ENCODE measurements at regions not wholly inside any gene's neighbourhood (a gene's known extent, or its start where the extent isn't known, plus 50 kb on each side); places are given as distances from the start of the nearest gene placed in this dataset.

GRCh38 chr1:5312862-5313261 is 658.5 kb downstream of the AJAP1 start:
- Mint-ChIP-seq H3K4me3 (ENCODE audit: low read depth, unreplicated experiment) (no peak overlapping the region), H3K9me3 (ENCODE audit: low read depth, unreplicated experiment) (peaks cover 7% of the 10 kb centered on the region), H3K27me3 (ENCODE audit: unreplicated experiment) (no peaks in the 10 kb centered on the region), H3K27ac (ENCODE audit: unreplicated experiment) (no peak overlapping the region), H3K4me1 (ENCODE audit: low read depth, unreplicated experiment) (no peaks in the 10 kb centered on the region), H3K36me3 (ENCODE audit: insufficient read depth, unreplicated experiment) (no peaks in the 10 kb centered on the region)
- BruUV-seq (replicated peaks) = no TSS peak
- intact Hi-C loops (cut with micrococcal nuclease; ENCODE audit: unreplicated experiment) = no loop called here
- no peak for DNase-seq
- CTCF ChIA-PET = no interaction called here
- no peak for TF ChIP-seq CTCF (IDR thresholded peaks at IDR 0.05; ENCODE audit: unreplicated experiment)

GRCh38 chr1:5312293-5312674 is 657.9 kb downstream of the AJAP1 start:
- no peaks in the 10 kb centered on the region for H3K36me3 Mint-ChIP-seq (ENCODE audit: insufficient read depth, unreplicated experiment)
- no peak for TF ChIP-seq CTCF (IDR thresholded peaks at IDR 0.05; ENCODE audit: unreplicated experiment)
- H3K4me1 Mint-ChIP-seq (ENCODE audit: low read depth, unreplicated experiment) = no peaks in the 10 kb centered on the region
- no TSS peak for BruUV-seq (replicated peaks)
- no peaks in the 10 kb centered on the region for H3K27me3 Mint-ChIP-seq (ENCODE audit: unreplicated experiment)
- intact Hi-C loops (cut with micrococcal nuclease; ENCODE audit: unreplicated experiment) = no loop called here
- peaks cover 7% of the 10 kb centered on the region for H3K9me3 Mint-ChIP-seq (ENCODE audit: low read depth, unreplicated experiment)
- CTCF ChIA-PET = no interaction called here
- no peak for DNase-seq
- H3K4me3 Mint-ChIP-seq (ENCODE audit: low read depth, unreplicated experiment) = no peak overlapping the region
- H3K27ac Mint-ChIP-seq (ENCODE audit: unreplicated experiment) = no peak overlapping the region

- no peak overlapping the region for H3K27ac Mint-ChIP-seq (ENCODE audit: unreplicated experiment)
- no peak overlapping the region for H3K4me3 Mint-ChIP-seq (ENCODE audit: low read depth, unreplicated experiment)
- BruUV-seq (replicated peaks) = no TSS peak
- peaks cover 7% of the 10 kb centered on the region for H3K9me3 Mint-ChIP-seq (ENCODE audit: low read depth, unreplicated experiment)
- no peaks in the 10 kb centered on the region for H3K27me3 Mint-ChIP-seq (ENCODE audit: unreplicated experiment)
- intact Hi-C loops (cut with micrococcal nuclease; ENCODE audit: unreplicated experiment) = no loop called here
- no peaks in the 10 kb centered on the region for H3K4me1 Mint-ChIP-seq (ENCODE audit: low read depth, unreplicated experiment)
- H3K36me3 Mint-ChIP-seq (ENCODE audit: insufficient read depth, unreplicated experiment) = no peaks in the 10 kb centered on the region
- no peak for TF ChIP-seq CTCF (IDR thresholded peaks at IDR 0.05; ENCODE audit: unreplicated experiment)
- CTCF ChIA-PET = no interaction called here
- no peak for DNase-seq
These were observed 657.4 kb downstream of the AJAP1 start for GRCh38 chr1:5311634-5312292.

GRCh38 chr1:5311147-5311546 is 656.7 kb downstream of the AJAP1 start:
- CTCF ChIA-PET = no interaction called here
- Mint-ChIP-seq H3K36me3 (ENCODE audit: insufficient read depth, unreplicated experiment) (no peaks in the 10 kb centered on the region), H3K27ac (ENCODE audit: unreplicated experiment) (no peak overlapping the region), H3K9me3 (ENCODE audit: low read depth, unreplicated experiment) (peaks cover 7% of the 10 kb centered on the region), H3K27me3 (ENCODE audit: unreplicated experiment) (no peaks in the 10 kb centered on the region), H3K4me1 (ENCODE audit: low read depth, unreplicated experiment) (no peaks in the 10 kb centered on the region), H3K4me3 (ENCODE audit: low read depth, unreplicated experiment) (no peak overlapping the region)
- DNase-seq = no peak
- BruUV-seq (replicated peaks) = no TSS peak
- TF ChIP-seq CTCF (IDR thresholded peaks at IDR 0.05; ENCODE audit: unreplicated experiment) = no peak
- intact Hi-C loops (cut with micrococcal nuclease; ENCODE audit: unreplicated experiment) = no loop called here
